Heart left ventricle (tissue), 16 donors: ENCODE measurements at regions not wholly inside any gene's neighbourhood (a gene's known extent, or its start where the extent isn't known, plus 50 kb on each side); places are given as distances from the start of the nearest gene placed in this dataset.

Experiments used
- ATAC-seq, 4 donors: fragments of 200-7000 bp; cut with Tn5 transposase; one replicate each; pipeline ENCODE4 v1.9.1; 2020 to 2022; ENCODE audit warnings: moderate library complexity in 4 of 4, mild to moderate bottlenecking in 3 of 4, moderate number of reproducible peaks in 1 of 4
- DNase-seq, 5 donors: peaks; one replicate each; pipeline ENCODE4 v3.0.0-alpha.2; 2020
- H3K27ac ChIP-seq, 12 donors: fragments of 200-600 bp; sonication (generic) in 4 of 12; one replicate each; pipeline versions ENCODE4 v1.5.0 to v1.8.0; 2016 to 2022; ENCODE audit warnings: mild to moderate bottlenecking in 2 of 12
- H3K27me3 ChIP-seq, 9 donors: fragments of 200-600 bp; sonication (generic) in 2 of 9; one replicate each; pipeline versions ENCODE4 v1.5.1 to v1.8.0; 2016 to 2022; ENCODE audit warnings: mild to moderate bottlenecking in 3 of 9
- H3K36me3 ChIP-seq, 9 donors: fragments of 200-600 bp; sonication (generic) in 2 of 9; one replicate each; pipeline versions ENCODE4 v1.5.0 to v1.8.0; 2018 to 2022; ENCODE audit warnings: mild to moderate bottlenecking in 2 of 9
- H3K4me1 ChIP-seq, 12 donors: fragments of 200-600 bp; sonication (generic) in 4 of 12; one replicate each; pipeline versions ENCODE4 v1.5.0 to v1.8.0; 2016 to 2022; ENCODE audit warnings: mild to moderate bottlenecking in 3 of 12
- H3K4me3 ChIP-seq, 12 donors: fragments of 200-600 bp; sonication (generic) in 4 of 12; one replicate each; pipeline versions ENCODE4 v1.5.0 to v1.8.0; 2017 to 2022; ENCODE audit warnings: mild to moderate bottlenecking in 9 of 12, moderate library complexity in 4 of 12
- H3K9me3 ChIP-seq, 12 donors: fragments of 200-600 bp; sonication (generic) in 4 of 12; one replicate each; pipeline versions ENCODE4 v1.5.0 to v1.8.0; 2016 to 2022; ENCODE audit warnings: mild to moderate bottlenecking in 1 of 12
- CTCF ChIP-seq, 12 donors: fragments of 200-600 bp; sonication (generic) in 4 of 12; IDR thresholded peaks; one replicate each; pipeline versions ENCODE4 v1.5.0 to v1.8.0; 2018 to 2022; ENCODE audit warnings: antibody characterized with exemption in 12 of 12, mild to moderate bottlenecking in 5 of 12
- POLR2A ChIP-seq, 2 donors: fragments of 450-650 bp; IDR thresholded peaks; one replicate each; pipeline ENCODE4 v1.6.1; 2017; ENCODE audit warnings: antibody characterized with exemption in 2 of 2, mild to moderate bottlenecking in 2 of 2, moderate library complexity in 2 of 2
- WGBS, 4 donors: extraction: QIAGEN DNeasy Blood & Tissue Kit in 2 of 4; methylation state at CpG; one replicate each; pipeline versions ENCODE4 v1.1.5 to v1.1.7; 2013 to 2018; 5-methylcytosine and 5-hydroxymethylcytosine counted together
- intact Hi-C, 10 donors: fragments of 100-400 bp; cut with DNase I; formaldehyde crosslinking; loops; one replicate each; pipeline versions ENCODE4 v1.11.1 to v1.14.2; 2022
- donor health status: ischemic (EF 13 %, LVEDD 7.1; RV severe dilation, severe dysfunction).
- donor health status: healthy with polysubstance abuse.
- donor health status: DM: no; HTN: yes; CAD: no.
- donor health status: DM: no; HTN: no; CAD: no.
- donor health status: ischemic (EF 25% LVEDD 6.9; RV normal size, moderate dysfunction).
- donor health status: ischemic (EF 25% LVEDD 5.7; RV mildly dilated, moderate dysfunction).
- donor health status: healthy.
- donor health status: DM: yes; HTN: yes; CAD: no.
- donor health status: ischemic (EF 35%, LVEDD 5.7; RV mildly dilated, moderate dysfunction).
- donor health status: nonischemic (EF 11% LVEDD 7.7; RV severe dilation, severe dysfunction).
- donor health status: DM: yes; HTN: yes; CAD: no.
- donor health status: PGD.
- donor health status: ischemic (EF 29% LVEDD 5.4; RV normal size, mild dysfunction).
- donor health status: nonischemic (EF 23%, LVEDD 6.1; RV moderate dilation, normal function).

- ATAC-seq: no peak
- Histone ChIP-seq H3K27ac (no peak overlapping the region), H3K27me3 (peaks cover 13 to 88% (median 35%) of the 10 kb centered on the region in 9 donors), H3K4me3 (no peak overlapping the region), H3K36me3 (no peaks in the 10 kb centered on the region), H3K9me3 (no peaks in the 10 kb centered on the region), H3K4me1 (peaks cover 0 to 24% (median 6%) of the 10 kb centered on the region in 12 donors)
- TF ChIP-seq POLR2A (IDR thresholded peaks at IDR 0.05) (no peak), CTCF (IDR thresholded peaks at IDR 0.05) (no peak)
- intact Hi-C loops: loop anchor here in 1 of 10 donors (10.0 kb wide), 1 partner anchor 97 kb away; no protein-coding TSS in a partner anchor
- 74 to 82% (median 79%) methylated on average over 29 to 39 of the region's 39 CpGs for WGBS, 4 donors
- DNase-seq: no peak
Observed at GRCh38 chr12:132427999-132428935, 61.7 kb upstream of the FBRSL1 start.

GRCh38 chr12:132427174-132427768 lies 62.7 kb upstream of the FBRSL1 start:
- DNase-seq: no peak
- H3K36me3 ChIP-seq: no peaks in the 10 kb centered on the region
- H3K4me3 ChIP-seq: no peak overlapping the region
- no peaks in the 10 kb centered on the region for H3K9me3 ChIP-seq
- H3K4me1 ChIP-seq: peaks cover 0 to 22% (median 6%) of the 10 kb centered on the region in 12 donors
- intact Hi-C loops: loop anchor here in 1 of 10 donors (10.0 kb wide), 1 partner anchor 98 kb away; no protein-coding TSS in a partner anchor
- WGBS, 4 donors: 59 to 65% (median 63%) methylated on average over 16 to 20 of the region's 20 CpGs
- H3K27ac ChIP-seq: no peak overlapping the region
- peaks cover 15 to 97% (median 38%) of the 10 kb centered on the region in 9 donors for H3K27me3 ChIP-seq
- no peak for TF ChIP-seq CTCF (IDR thresholded peaks at IDR 0.05)
- no peak for ATAC-seq

- Histone ChIP-seq H3K27ac (no peak overlapping the region), H3K4me3 (no peak overlapping the region), H3K9me3 (no peaks in the 10 kb centered on the region), H3K27me3 (peaks cover 15 to 97% (median 45%) of the 10 kb centered on the region in 9 donors), H3K36me3 (no peaks in the 10 kb centered on the region), H3K4me1 (peaks cover 0 to 22% (median 6%) of the 10 kb centered on the region in 12 donors)
- DNase-seq: no peak
- no peak for ATAC-seq
- intact Hi-C loops: loop anchor here in 1 of 10 donors (10.0 kb wide), 1 partner anchor 98 kb away; no protein-coding TSS in a partner anchor
- TF ChIP-seq CTCF (IDR thresholded peaks at IDR 0.05) (no peak), POLR2A (IDR thresholded peaks at IDR 0.05) (no peak)
- WGBS, 4 donors: 82 to 85% (median 83%) methylated on average over 34 of the region's 34 CpGs
Observed at GRCh38 chr12:132426349-132427173, 63.4 kb upstream of the FBRSL1 start.
